Caco-2 (cell line): ENCODE measurements at regions not wholly inside any gene's neighbourhood (a gene's known extent, or its start where the extent isn't known, plus 50 kb on each side); places are given as distances from the start of the nearest gene placed in this dataset.
A peak's percentile ranks its signal among the peaks of the same experiment; 100 is the strongest.

Experiments
- BruUV-seq: library from RNA; stranded (reverse); fragments of 400-500 nt; replicated peaks from 2 replicates; lab custom pipeline; 2021; lab: Mats Ljungman, UMichigan
- CTCF ChIA-PET: fragments of 300-600 bp; sonication (Branson Sonifier 250); formaldehyde crosslinking; loops from one replicate; lab custom pipeline; 2022; ENCODE audit warnings: antibody characterized with exemption; lab: Charles Lee
- POLR2A ChIA-PET: fragments of 300-600 bp; sonication (Branson Sonifier 250); formaldehyde crosslinking; loops from one replicate; lab custom pipeline; 2022; ENCODE audit warnings: antibody characterized with exemption; lab: Charles Lee
- DNase-seq, 2 experiments: peaks; one replicate each; pipeline versions ENCODE4 v3.0.0 to v3.0.0-alpha.2; 2020 to 2022
- H3K27me3 ChIP-seq: replicated peaks from 2 replicates; pipeline ENCODE4 v1.6.0; 2011; ENCODE audit warnings: low read length; ENCODE audit not compliant: control insufficient read depth, insufficient read depth
- H3K36me3 ChIP-seq: 2 replicates; pipeline ENCODE4 v1.5.1; 2011; ENCODE audit warnings: low read length; ENCODE audit not compliant: control insufficient read depth, insufficient read depth
- H3K4me1 ChIP-seq: fragments of 250-450 bp; sonication (Bioruptor Pico); 2 replicates; pipeline ENCODE4 v1.5.1; 2020; ENCODE audit warnings: mild to moderate bottlenecking
- H3K4me3 ChIP-seq: 2 replicates; pipeline ENCODE4 v1.5.1; 2011; ENCODE audit warnings: low read depth, mild to moderate bottlenecking, control low read depth, low read length
- H3K9me3 ChIP-seq: fragments of 250-450 bp; sonication (Bioruptor Pico); 2 replicates; pipeline ENCODE4 v1.5.1; 2020; ENCODE audit warnings: mild to moderate bottlenecking, moderate library complexity
- H3K27ac Mint-ChIP-seq: one replicate; pipeline ENCODE4 v1.8.0; 2022; ENCODE audit warnings: mixed read lengths; ENCODE audit not compliant: unreplicated experiment
- H3K27me3 Mint-ChIP-seq: one replicate; pipeline ENCODE4 v1.8.0; 2022; ENCODE audit warnings: mixed read lengths; ENCODE audit not compliant: insufficient read depth, unreplicated experiment
- H3K36me3 Mint-ChIP-seq: one replicate; pipeline ENCODE4 v1.8.0; 2022; ENCODE audit warnings: mild to moderate bottlenecking, mixed read lengths; ENCODE audit not compliant: insufficient read depth, unreplicated experiment
- H3K4me1 Mint-ChIP-seq: one replicate; pipeline ENCODE4 v1.8.0; 2022; ENCODE audit warnings: low read depth, mixed read lengths; ENCODE audit not compliant: unreplicated experiment
- H3K4me3 Mint-ChIP-seq: one replicate; pipeline ENCODE4 v1.8.0; 2022; ENCODE audit warnings: mild to moderate bottlenecking, moderate library complexity, mixed read lengths; ENCODE audit not compliant: unreplicated experiment
- H3K9me3 Mint-ChIP-seq: one replicate; pipeline ENCODE4 v1.8.0; 2022; ENCODE audit warnings: mixed read lengths; ENCODE audit not compliant: unreplicated experiment
- intact Hi-C: fragments of 100-400 bp; cut with micrococcal nuclease; formaldehyde crosslinking; loops from one replicate; pipeline ENCODE4 v1.10.0; 2022; ENCODE audit not compliant: unreplicated experiment
- TF ChIP-seq, protein P1 (sequence below), 2 experiments: fragments of 200-600 bp in 1 of 2; IDR thresholded peaks; 1 replicate in 1 of 2; 2 replicates in 1 of 2; pipeline versions ENCODE4 v1.5.1 to v1.8.0; 2011 to 2022; ENCODE audit warnings: antibody characterized with exemption in 1 of 2, control low read depth in 1 of 2, inconsistent platforms in 1 of 2, low read depth in 1 of 2, low read length in 1 of 2, mild to moderate bottlenecking in 1 of 2, moderate library complexity in 1 of 2; ENCODE audit not compliant: insufficient read depth in 1 of 2, severe bottlenecking in 1 of 2, unreplicated experiment in 1 of 2

DNA sequence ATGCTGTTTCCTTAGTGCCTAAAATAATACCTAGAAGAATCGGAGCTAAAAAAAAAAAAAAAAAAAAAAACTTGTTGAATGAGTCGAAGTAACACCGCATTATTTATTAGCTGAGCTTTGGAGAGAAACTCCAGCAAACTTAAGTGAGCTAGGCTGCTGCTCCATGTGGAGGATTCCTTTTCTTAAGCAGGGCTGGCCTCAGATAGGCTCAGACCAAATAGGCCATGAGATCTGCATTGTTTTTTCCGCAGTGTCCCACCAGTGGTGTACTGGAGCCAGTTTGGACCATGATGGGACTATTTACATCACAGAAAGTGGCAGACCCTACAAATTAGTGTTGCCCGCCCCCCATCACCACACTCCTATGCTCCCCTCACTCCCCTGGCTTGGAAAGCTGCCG lies 341.4 kb downstream of the DTWD2 start:
- no peaks in the 10 kb centered on the region for H3K9me3 ChIP-seq
- no peaks in the 10 kb centered on the region for H3K36me3 Mint-ChIP-seq
- H3K9me3 Mint-ChIP-seq, result peaks cover 13% of the 10 kb centered on the region
- intact Hi-C loops, result loop anchor here (1.0 kb wide), 1 partner anchor 20 kb away; no protein-coding TSS in a partner anchor
- H3K27me3 ChIP-seq, result no peaks in the 10 kb centered on the region
- POLR2A ChIA-PET, result no interaction called here
- H3K4me1 Mint-ChIP-seq, result peaks cover 7% of the 10 kb centered on the region
- no peaks in the 10 kb centered on the region for H3K36me3 ChIP-seq
- H3K27ac Mint-ChIP-seq, result peak overlapping the region; percentile 76
- no TSS peak for BruUV-seq
- no peak for DNase-seq
- H3K4me3 ChIP-seq, result no peak overlapping the region
- peak overlapping the region; percentile 56 for H3K4me3 Mint-ChIP-seq
- CTCF ChIA-PET, result interaction anchor here (0.6 kb wide), 1 partner anchor 63 kb away, joined by 3 read pairs; no protein-coding TSS in a partner anchor
- TF ChIP-seq, protein P1, sequence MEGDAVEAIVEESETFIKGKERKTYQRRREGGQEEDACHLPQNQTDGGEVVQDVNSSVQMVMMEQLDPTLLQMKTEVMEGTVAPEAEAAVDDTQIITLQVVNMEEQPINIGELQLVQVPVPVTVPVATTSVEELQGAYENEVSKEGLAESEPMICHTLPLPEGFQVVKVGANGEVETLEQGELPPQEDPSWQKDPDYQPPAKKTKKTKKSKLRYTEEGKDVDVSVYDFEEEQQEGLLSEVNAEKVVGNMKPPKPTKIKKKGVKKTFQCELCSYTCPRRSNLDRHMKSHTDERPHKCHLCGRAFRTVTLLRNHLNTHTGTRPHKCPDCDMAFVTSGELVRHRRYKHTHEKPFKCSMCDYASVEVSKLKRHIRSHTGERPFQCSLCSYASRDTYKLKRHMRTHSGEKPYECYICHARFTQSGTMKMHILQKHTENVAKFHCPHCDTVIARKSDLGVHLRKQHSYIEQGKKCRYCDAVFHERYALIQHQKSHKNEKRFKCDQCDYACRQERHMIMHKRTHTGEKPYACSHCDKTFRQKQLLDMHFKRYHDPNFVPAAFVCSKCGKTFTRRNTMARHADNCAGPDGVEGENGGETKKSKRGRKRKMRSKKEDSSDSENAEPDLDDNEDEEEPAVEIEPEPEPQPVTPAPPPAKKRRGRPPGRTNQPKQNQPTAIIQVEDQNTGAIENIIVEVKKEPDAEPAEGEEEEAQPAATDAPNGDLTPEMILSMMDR (IDR thresholded peaks at IDR 0.05; ENCODE audit: insufficient read depth in 1 of 2, low read depth in 1 of 2, low read length in 1 of 2, severe bottlenecking in 1 of 2, unreplicated experiment in 1 of 2), result no peak
- H3K27me3 Mint-ChIP-seq, result no peaks in the 10 kb centered on the region
- H3K4me1 ChIP-seq, result peaks cover 27% of the 10 kb centered on the region

DNA sequence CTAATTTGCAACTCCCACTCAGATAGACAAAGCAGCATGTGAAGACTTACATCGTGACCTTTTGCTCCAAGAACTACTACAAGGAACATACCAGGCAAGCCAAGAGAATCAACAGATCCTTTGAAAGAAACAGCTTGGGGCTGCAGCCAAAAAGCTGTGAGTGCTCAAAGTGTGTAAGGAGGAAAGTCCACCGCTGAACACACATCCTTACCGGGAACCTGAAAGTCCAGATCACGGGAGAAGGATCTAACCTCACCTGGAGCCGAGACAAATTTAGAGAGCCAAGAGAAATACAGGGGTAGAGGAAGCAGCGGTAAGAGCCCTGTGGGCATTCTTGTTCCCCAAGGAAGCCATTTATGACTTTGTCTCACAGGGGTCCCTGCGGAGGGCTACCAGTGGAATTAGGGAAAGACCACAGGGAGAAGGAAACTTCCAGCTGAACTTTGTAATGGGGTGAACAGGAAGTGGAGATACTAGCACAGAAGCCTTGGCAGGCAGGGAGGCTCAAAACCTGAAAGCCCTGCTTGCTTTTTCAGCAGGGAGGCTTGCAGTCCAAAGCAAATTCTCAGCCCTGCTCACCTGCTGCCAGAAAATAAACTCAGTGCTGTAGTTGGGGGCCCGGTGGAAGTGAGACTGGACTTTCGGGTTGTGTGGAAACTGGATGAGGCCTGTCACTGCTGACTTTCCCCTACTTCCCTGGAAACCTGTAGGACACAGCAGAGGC lies 350.2 kb downstream of the DTWD2 start:
- Mint-ChIP-seq H3K27ac (peak overlapping the region; percentile 36), H3K9me3 (peaks cover 25% of the 10 kb centered on the region), H3K36me3 (no peaks in the 10 kb centered on the region), H3K27me3 (no peaks in the 10 kb centered on the region), H3K4me1 (peaks cover 6% of the 10 kb centered on the region), H3K4me3 (no peak overlapping the region)
- no peak overlapping the region for H3K4me3 ChIP-seq
- POLR2A ChIA-PET, result no interaction called here
- DNase-seq, result peak; percentile 20 to 38
- intact Hi-C loops, result no loop called here
- H3K9me3 ChIP-seq, result peaks cover 6% of the 10 kb centered on the region; the same call in 1 of the 2 replicates
- no TSS peak for BruUV-seq
- no peaks in the 10 kb centered on the region for H3K27me3 ChIP-seq
- TF ChIP-seq, protein P1 (IDR thresholded peaks at IDR 0.05; ENCODE audit: insufficient read depth in 1 of 2, low read depth in 1 of 2, low read length in 1 of 2, severe bottlenecking in 1 of 2, unreplicated experiment in 1 of 2), result no peak
- H3K36me3 ChIP-seq, result no peaks in the 10 kb centered on the region
- CTCF ChIA-PET, result no interaction called here
- no peaks in the 10 kb centered on the region; the same call in 1 of the 2 replicates for H3K4me1 ChIP-seq

DNA sequence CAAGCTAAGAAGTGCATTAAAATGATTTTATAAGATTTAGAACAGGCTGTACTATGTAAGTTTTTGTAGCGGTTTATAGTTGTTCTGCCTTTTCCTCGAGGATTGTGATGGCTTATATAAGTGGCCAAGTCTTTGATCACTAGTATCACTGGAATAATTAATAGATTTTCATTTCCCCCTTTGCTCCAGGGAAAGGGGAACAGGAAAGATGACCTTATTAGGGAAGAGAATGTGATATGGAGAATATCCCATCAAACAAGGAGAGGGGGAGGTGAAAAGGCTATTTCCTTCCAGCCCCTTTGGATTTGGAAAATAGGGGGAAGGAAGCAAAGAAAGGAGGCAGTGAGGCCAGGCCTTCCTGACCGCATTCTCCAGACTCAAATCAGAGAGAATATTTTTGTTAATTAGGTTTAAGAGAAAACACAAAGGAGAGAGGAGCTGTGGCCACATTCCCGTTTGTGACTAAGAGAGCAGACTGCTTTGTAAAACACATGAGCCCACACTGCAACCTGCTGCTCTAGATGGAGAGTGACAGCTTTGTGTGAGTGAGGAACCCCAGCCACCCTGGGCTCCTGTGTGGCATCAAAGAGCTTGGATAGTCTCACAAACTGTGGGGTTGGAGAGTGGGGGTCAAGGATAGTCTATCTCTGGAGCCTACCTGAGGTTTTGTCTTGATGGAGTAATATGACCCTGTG lies 359.5 kb downstream of the DTWD2 start:
- H3K4me1 Mint-ChIP-seq, result peaks cover 7% of the 10 kb centered on the region
- POLR2A ChIA-PET, result no interaction called here
- H3K4me3 Mint-ChIP-seq, result no peak overlapping the region
- no peaks in the 10 kb centered on the region for H3K9me3 Mint-ChIP-seq
- no peak overlapping the region for H3K27ac Mint-ChIP-seq
- no peaks in the 10 kb centered on the region for H3K36me3 Mint-ChIP-seq
- DNase-seq, result no peak
- no peaks in the 10 kb centered on the region for H3K9me3 ChIP-seq
- no TSS peak for BruUV-seq
- H3K27me3 Mint-ChIP-seq, result no peaks in the 10 kb centered on the region
- 0 out of 2 replicates have a peak, but pooled peaks cover 4% of the 10 kb centered on the region for H3K4me1 ChIP-seq
- intact Hi-C loops, result no loop called here
- TF ChIP-seq, protein P1 (IDR thresholded peaks at IDR 0.05; ENCODE audit: insufficient read depth in 1 of 2, low read depth in 1 of 2, low read length in 1 of 2, severe bottlenecking in 1 of 2, unreplicated experiment in 1 of 2), result no peak
- no peaks in the 10 kb centered on the region for H3K27me3 ChIP-seq
- H3K36me3 ChIP-seq, result no peaks in the 10 kb centered on the region
- H3K4me3 ChIP-seq, result no peak overlapping the region
- CTCF ChIA-PET, result no interaction called here
